NCI-H2171 treated with DMSO at 0.1 percent for 48 hours (cell line): ENCODE measurements at regions not wholly inside any gene's neighbourhood (a gene's known extent, or its start where the extent isn't known, plus 50 kb on each side); places are given as distances from the start of the nearest gene placed in this dataset.

Experiments used
- DNase-seq: peaks from one replicate; lab custom pipeline; 2025; lab: John Stamatoyannopoulos, UW

- DNase-seq, result no peak
Observed at GRCh38 chr2:63658176-63658968, 69.6 kb downstream of the MDH1 start.

GRCh38 chr2:63660060-63660459 is 71.3 kb downstream of the MDH1 start:
- DNase-seq, result no peak

DNA sequence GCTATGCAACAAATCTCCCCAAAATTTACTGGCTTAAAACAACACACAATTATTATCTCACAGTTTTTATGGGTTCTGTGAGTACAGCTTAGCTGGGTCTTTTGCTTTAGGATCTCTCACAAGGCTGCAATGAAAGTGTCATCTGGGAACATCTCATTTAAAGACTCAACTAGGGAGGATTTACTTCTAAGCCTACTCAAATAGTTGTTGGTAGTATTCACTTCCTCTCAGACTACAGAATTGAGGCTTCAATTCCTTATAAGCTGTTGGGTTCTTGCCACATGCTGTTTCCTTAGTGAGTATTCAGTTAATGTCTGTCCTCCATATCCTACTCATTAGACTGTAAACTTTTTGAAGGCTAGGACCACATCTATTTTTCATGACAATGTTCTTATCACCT is 72.3 kb downstream of the MDH1 start:
- DNase-seq, result no peak

- DNase-seq, result no peak
Observed at GRCh38 chr2:63662028-63662804, 73.5 kb downstream of the MDH1 start.

DNA sequence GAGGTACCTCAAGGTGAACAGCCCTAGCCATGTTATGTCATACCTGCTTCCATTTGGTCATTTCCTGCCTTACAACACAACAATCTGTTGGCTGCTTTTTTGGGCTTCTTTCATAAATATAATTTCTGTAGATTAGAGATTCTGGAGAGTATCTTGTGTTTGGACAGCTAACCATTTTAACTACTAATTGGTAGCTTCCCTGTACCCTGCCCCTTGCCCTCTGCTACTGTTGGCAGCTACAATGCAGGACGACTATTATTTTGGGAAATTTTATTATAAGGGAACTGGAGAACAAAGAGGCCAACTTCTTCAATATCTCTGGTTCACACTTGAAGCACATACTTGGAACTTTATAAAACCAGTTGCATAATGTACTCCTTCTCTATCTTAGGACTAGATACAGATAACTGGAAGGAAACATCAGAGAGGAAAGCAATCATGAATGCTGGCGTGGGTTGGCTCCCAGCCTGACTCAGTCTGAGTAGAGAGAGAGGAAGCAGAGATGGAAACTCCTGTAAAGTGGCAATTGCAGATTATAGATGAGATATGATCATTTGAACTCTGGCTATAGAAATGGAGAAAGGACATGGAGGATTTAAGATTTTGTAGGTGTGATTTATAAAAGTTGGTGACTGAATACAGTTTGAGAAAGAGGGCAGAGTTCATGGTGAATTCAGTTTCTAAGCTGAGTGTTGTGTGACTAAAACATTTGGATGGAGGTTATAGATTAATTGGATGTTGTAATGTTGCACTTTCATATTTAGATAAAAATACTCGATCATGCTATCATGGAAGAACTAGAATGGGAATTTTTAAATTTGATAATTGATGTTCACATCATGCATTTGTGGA is 74.5 kb downstream of the MDH1 start:
- DNase-seq, result no peak

- DNase-seq, result no peak
Observed at GRCh38 chr2:63665091-63665490, 76.3 kb downstream of the MDH1 start.

- DNase-seq, result no peak
Observed at GRCh38 chr2:63665846-63666475, 77.2 kb downstream of the MDH1 start.

- no peak for DNase-seq
Observed at GRCh38 chr2:63667132-63667700, 78.5 kb downstream of the MDH1 start.

- DNase-seq, result no peak
Observed at GRCh38 chr2:63668000-63668399, 79.2 kb downstream of the MDH1 start.

DNA sequence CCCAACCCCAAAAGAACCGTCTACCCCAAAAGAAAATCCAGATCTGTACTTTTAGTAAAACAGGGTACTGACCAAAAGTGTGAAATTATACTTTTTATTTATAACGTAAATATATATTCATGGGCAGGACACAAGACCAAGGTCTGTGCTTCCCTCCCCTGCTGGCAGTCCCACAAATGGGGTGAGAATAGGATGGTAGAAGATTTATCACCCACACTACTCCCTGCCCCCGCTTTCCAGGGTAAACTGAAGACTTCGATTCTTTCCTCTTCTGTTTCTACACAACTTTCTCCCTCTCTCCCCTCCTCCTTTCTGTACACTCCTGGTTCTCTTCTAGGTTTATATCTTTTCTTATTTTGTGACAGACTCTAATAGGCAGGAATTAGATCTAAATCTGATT is 79.7 kb downstream of the MDH1 start:
- DNase-seq, result no peak

- no peak for DNase-seq
Observed at GRCh38 chr2:63669596-63669995, 80.8 kb downstream of the MDH1 start.

- no peak for DNase-seq
Observed at GRCh38 chr2:63673865-63674533, 85.2 kb downstream of the MDH1 start.

- DNase-seq, result no peak
Observed at GRCh38 chr2:63675026-63675425, 86.3 kb downstream of the MDH1 start.

GRCh38 chr2:63676135-63676534 is 87.4 kb downstream of the MDH1 start:
- no peak for DNase-seq

- DNase-seq, result no peak
Observed at GRCh38 chr2:63678085-63678484, 89.3 kb downstream of the MDH1 start.

DNA sequence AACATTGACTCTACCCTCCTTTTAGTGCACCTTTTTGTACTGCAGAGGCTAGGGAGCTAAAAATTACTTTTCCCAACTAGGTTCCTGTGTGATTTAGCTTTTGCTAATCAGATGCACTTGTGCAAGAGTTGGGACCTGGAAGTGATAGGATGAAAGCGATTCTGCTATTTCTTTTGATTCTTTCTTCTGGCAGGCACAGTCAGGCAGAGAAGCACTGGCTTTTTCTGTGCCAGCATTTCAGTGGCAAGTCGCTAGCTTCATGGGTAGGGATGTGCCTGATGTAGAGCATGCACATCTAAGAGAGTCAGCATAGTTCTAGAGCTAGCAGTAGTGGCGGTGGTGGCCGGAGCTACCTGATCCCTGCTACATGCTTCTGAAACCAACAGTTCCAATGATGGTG is 89.8 kb downstream of the MDH1 start:
- DNase-seq, result no peak

DNA sequence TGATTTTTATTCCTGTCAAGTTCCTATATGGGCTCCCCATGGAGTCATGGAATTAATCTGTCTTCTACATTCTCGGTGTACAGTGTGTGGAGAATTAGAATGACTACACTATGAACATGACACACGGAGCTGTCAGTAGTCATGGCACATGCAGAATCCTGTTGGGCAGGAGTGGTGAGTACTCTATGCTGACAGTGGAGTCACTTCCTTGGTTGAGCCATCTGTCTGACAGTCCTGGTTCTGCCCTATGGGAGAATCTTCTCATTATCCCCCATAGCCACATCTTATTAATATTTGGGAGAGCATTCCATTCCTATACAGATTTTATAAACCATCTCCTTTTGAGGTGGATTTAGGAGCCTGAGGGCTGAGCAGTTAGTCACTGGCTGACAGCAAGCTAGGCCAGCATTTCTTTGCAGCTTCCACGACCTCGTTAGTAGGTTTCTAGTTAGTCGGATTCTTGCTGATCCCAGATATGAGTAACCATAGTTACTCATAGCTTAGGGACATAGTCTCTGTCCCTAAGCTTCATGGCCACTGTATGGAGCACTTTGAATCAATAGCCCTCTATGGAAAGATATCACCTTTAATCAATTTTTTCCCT is 90.6 kb downstream of the MDH1 start:
- no peak for DNase-seq

GRCh38 chr2:63680455-63680854 is 91.7 kb downstream of the MDH1 start:
- no peak for DNase-seq

DNA sequence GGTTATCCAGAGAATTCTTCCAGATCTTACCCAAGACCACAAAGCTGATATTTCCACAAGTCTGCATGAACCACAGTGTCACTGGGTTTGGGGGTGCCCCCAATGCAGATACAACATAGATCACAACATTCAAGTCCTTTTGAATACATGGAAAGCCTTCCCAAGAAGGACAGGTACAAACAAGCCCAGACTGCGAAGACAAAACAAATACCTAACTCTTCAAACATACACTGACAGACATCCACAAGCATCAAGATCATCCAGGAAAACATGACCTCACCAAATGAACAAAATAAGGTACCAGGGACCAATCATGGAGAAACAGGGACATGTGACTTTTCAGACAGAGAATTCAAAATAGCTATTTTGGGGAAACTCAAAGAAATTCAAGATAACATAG is 93.1 kb downstream of the MDH1 start:
- no peak for DNase-seq

GRCh38 chr2:63692002-63692606 is 103.3 kb downstream of the MDH1 start:
- DNase-seq, result peak; percentile 20
